MCF 10A (cell line): ENCODE measurements at regions not wholly inside any gene's neighbourhood (a gene's known extent, or its start where the extent isn't known, plus 50 kb on each side); places are given as distances from the start of the nearest gene placed in this dataset.
"Not testable (repeated sequence)": the region's sequence is repeated elsewhere in the genome, so short reads cannot be mapped to it uniquely, and the experiment has no call there.

Source experiments
- BruUV-seq: library from RNA; stranded (reverse); fragments of 400-500 nt; replicated peaks from 2 replicates; lab custom pipeline; 2021; lab: Mats Ljungman, UMichigan
- CTCF ChIA-PET: fragments of 300-600 bp; sonication (Branson Sonifier 250); formaldehyde crosslinking; extraction: SDS; loops from one replicate; lab custom pipeline; 2021; ENCODE audit warnings: antibody characterized with exemption, inconsistent platforms; lab: Yijun Ruan, JAX
- POLR2A ChIA-PET: fragments of 300-600, 350-650 bp; sonication (Branson Sonifier 250); formaldehyde crosslinking; extraction: SDS; loops from one replicate; lab custom pipeline; 2020; ENCODE audit warnings: antibody characterized with exemption, inconsistent platforms; lab: Yijun Ruan, JAX
- DNase-seq: peaks from one replicate; pipeline ENCODE4 v3.0.0-alpha.2; 2018; ENCODE audit not compliant: unreplicated experiment
- H3K27ac Mint-ChIP-seq: one replicate; pipeline ENCODE4 v1.8.0; 2022; ENCODE audit warnings: mild to moderate bottlenecking, low read depth, mixed read lengths; ENCODE audit not compliant: unreplicated experiment
- H3K27me3 Mint-ChIP-seq: one replicate; pipeline ENCODE4 v1.8.0; 2022; ENCODE audit warnings: mixed read lengths; ENCODE audit not compliant: insufficient read depth, unreplicated experiment
- H3K36me3 Mint-ChIP-seq: one replicate; pipeline ENCODE4 v1.8.0; 2022; ENCODE audit warnings: mild to moderate bottlenecking, moderate library complexity, mixed read lengths; ENCODE audit not compliant: insufficient read depth, unreplicated experiment
- H3K4me1 Mint-ChIP-seq: one replicate; pipeline ENCODE4 v1.8.0; 2022; ENCODE audit warnings: mixed read lengths; ENCODE audit not compliant: insufficient read depth, unreplicated experiment
- H3K4me3 Mint-ChIP-seq: one replicate; pipeline ENCODE4 v1.8.0; 2022; ENCODE audit warnings: mild to moderate bottlenecking, moderate library complexity, mixed read lengths; ENCODE audit not compliant: unreplicated experiment
- H3K9me3 Mint-ChIP-seq: one replicate; pipeline ENCODE4 v1.8.0; 2022; ENCODE audit warnings: mixed read lengths; ENCODE audit not compliant: unreplicated experiment
- intact Hi-C: fragments of 100-400 bp; cut with micrococcal nuclease; formaldehyde crosslinking; loops from 2 replicates; pipeline ENCODE4 v1.14.1; 2022

- CTCF ChIA-PET, H3K9me3 Mint-ChIP-seq, H3K4me1 Mint-ChIP-seq, DNase-seq, intact Hi-C loops, H3K36me3 Mint-ChIP-seq, H3K4me3 Mint-ChIP-seq, H3K27me3 Mint-ChIP-seq, POLR2A ChIA-PET, H3K27ac Mint-ChIP-seq, BruUV-seq: not testable (repeated sequence)
Observed at GRCh38 chr21:6481116-6481515, 4040.3 kb upstream of the TPTE start.

- DNase-seq, CTCF ChIA-PET, POLR2A ChIA-PET, intact Hi-C loops, H3K9me3 Mint-ChIP-seq, H3K27ac Mint-ChIP-seq, H3K4me1 Mint-ChIP-seq, H3K27me3 Mint-ChIP-seq, BruUV-seq, H3K36me3 Mint-ChIP-seq, H3K4me3 Mint-ChIP-seq: not testable (repeated sequence)
Observed at GRCh38 chr21:6482616-6483015, 4038.8 kb upstream of the TPTE start.

- BruUV-seq, H3K36me3 Mint-ChIP-seq, H3K4me3 Mint-ChIP-seq, H3K4me1 Mint-ChIP-seq, intact Hi-C loops, CTCF ChIA-PET, H3K9me3 Mint-ChIP-seq, POLR2A ChIA-PET, DNase-seq, H3K27ac Mint-ChIP-seq, H3K27me3 Mint-ChIP-seq: not testable (repeated sequence)
Observed at GRCh38 chr21:6483645-6484044, 4037.7 kb upstream of the TPTE start.

- BruUV-seq, H3K36me3 Mint-ChIP-seq, H3K4me1 Mint-ChIP-seq, H3K9me3 Mint-ChIP-seq, H3K4me3 Mint-ChIP-seq, CTCF ChIA-PET, DNase-seq, H3K27ac Mint-ChIP-seq, intact Hi-C loops, H3K27me3 Mint-ChIP-seq, POLR2A ChIA-PET: not testable (repeated sequence)
Observed at GRCh38 chr21:6486821-6487220, 4034.6 kb upstream of the TPTE start.

GRCh38 chr21:6492691-6493090 is 4028.7 kb upstream of the TPTE start:
- H3K9me3 Mint-ChIP-seq, intact Hi-C loops, CTCF ChIA-PET, DNase-seq, BruUV-seq, POLR2A ChIA-PET, H3K36me3 Mint-ChIP-seq, H3K4me3 Mint-ChIP-seq, H3K27ac Mint-ChIP-seq, H3K4me1 Mint-ChIP-seq, H3K27me3 Mint-ChIP-seq: not testable (repeated sequence)

GRCh38 chr21:6493957-6494356 is 4027.4 kb upstream of the TPTE start:
- H3K9me3 Mint-ChIP-seq, DNase-seq, intact Hi-C loops, BruUV-seq, H3K4me3 Mint-ChIP-seq, POLR2A ChIA-PET, CTCF ChIA-PET, H3K36me3 Mint-ChIP-seq, H3K4me1 Mint-ChIP-seq, H3K27me3 Mint-ChIP-seq, H3K27ac Mint-ChIP-seq: not testable (repeated sequence)

GRCh38 chr21:6496356-6496755 is 4025.0 kb upstream of the TPTE start:
- POLR2A ChIA-PET, H3K36me3 Mint-ChIP-seq, H3K9me3 Mint-ChIP-seq, H3K27ac Mint-ChIP-seq, DNase-seq, H3K4me1 Mint-ChIP-seq, H3K27me3 Mint-ChIP-seq, CTCF ChIA-PET, H3K4me3 Mint-ChIP-seq, BruUV-seq, intact Hi-C loops: not testable (repeated sequence)

GRCh38 chr21:6498716-6499115 is 4022.7 kb upstream of the TPTE start:
- CTCF ChIA-PET, POLR2A ChIA-PET, H3K36me3 Mint-ChIP-seq, H3K27ac Mint-ChIP-seq, DNase-seq, intact Hi-C loops, H3K27me3 Mint-ChIP-seq, H3K4me3 Mint-ChIP-seq, H3K9me3 Mint-ChIP-seq, H3K4me1 Mint-ChIP-seq, BruUV-seq: not testable (repeated sequence)

- H3K27me3 Mint-ChIP-seq, H3K4me3 Mint-ChIP-seq, intact Hi-C loops, H3K36me3 Mint-ChIP-seq, POLR2A ChIA-PET, H3K9me3 Mint-ChIP-seq, DNase-seq, H3K4me1 Mint-ChIP-seq, BruUV-seq, CTCF ChIA-PET, H3K27ac Mint-ChIP-seq: not testable (repeated sequence)
Observed at GRCh38 chr21:6499128-6499826, 4022.1 kb upstream of the TPTE start.
